ENCODE measurements at regions not wholly inside any gene's neighbourhood (a gene's known extent, or its start where the extent isn't known, plus 50 kb on each side); places are given as distances from the start of the nearest gene placed in this dataset.

DNA sequence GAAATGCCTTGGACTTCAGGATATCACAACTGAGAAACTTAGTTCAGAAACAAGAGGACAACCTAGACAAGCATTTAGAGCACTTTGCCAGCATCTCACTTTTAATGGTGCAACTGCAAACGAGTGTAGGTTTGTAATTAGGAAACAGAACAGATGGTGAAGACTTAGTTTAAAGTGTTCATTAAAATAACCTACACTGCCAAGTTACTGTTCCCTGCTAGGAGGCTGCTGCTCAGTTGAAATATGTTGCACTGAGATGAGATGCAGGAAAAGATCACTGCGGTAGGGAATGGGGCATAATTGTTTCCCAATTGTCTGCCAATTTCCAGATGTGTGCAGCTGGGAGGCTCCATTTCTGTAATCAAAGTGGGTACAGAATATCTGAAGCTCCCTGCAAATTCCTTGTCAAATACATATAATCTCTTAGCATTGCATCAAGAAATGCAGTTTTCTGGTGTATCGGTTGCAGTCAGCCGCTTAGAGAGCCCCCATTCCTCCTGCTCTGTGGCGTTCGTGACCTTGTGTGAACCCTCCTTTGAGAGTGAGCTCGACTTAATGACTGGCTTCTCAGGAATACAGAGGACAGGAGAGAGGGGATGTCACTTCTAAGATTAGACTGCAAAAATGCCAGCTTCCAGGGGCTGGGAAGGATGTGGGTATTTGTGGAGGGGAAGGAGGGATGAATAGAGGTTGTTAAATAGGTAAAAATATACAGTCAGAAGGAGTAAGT lies 448.9 kb downstream of the MED10 start:
- FAIRE-seq = no peak
- TF ChIP-seq, protein P1, sequence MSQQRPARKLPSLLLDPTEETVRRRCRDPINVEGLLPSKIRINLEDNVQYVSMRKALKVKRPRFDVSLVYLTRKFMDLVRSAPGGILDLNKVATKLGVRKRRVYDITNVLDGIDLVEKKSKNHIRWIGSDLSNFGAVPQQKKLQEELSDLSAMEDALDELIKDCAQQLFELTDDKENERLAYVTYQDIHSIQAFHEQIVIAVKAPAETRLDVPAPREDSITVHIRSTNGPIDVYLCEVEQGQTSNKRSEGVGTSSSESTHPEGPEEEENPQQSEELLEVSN (IDR thresholded peaks at IDR 0.05) = no peak
- TF ChIP-seq, protein P2, sequence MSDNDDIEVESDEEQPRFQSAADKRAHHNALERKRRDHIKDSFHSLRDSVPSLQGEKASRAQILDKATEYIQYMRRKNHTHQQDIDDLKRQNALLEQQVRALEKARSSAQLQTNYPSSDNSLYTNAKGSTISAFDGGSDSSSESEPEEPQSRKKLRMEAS (IDR thresholded peaks at IDR 0.05) = no peak
- TF ChIP-seq SIN3A (conservative IDR thresholded peaks at IDR 0.05 in 1 of 2, IDR thresholded peaks at IDR 0.05 in 1 of 2; ENCODE audit: low read depth in 1 of 2, low read length in 2 of 2) = no peak
- no peak for TF ChIP-seq SP1 (IDR thresholded peaks at IDR 0.05; ENCODE audit: low read depth, low read length)
- TF ChIP-seq JUN (IDR thresholded peaks at IDR 0.05; ENCODE audit: low read depth, low read length) = no peak
- H3K23ac ChIP-seq (ENCODE audit: insufficient read length) = no peak overlapping the region
- POLR2A ChIA-PET (ENCODE audit: partially characterized antibody) = no interaction called here
- H3K79me1 ChIP-seq (ENCODE audit: low read depth, low read length) = no peaks in the 10 kb centered on the region
- H3K4me1 ChIP-seq (replicated peaks in 1 of 4; ENCODE audit: control insufficient read depth in 3 of 4, insufficient read depth in 4 of 4, low read length in 3 of 4) = no peaks in the 10 kb centered on the region
- WGBS, 2 experiments (ENCODE audit: extremely low coverage in 1 of 2, insufficient coverage in 1 of 2, insufficient read length in 1 of 2, insufficient replicate concordance in 2 of 2, low coverage in 1 of 2, low lambda C conversion rate in 2 of 2, missing lambda C conversion rate in 1 of 2) = 94% methylated on average over 7 of the region's 7 CpGs; no CpG with 5 or more reads in 1 of the 2 experiments
- CTCF ChIA-PET (ENCODE audit: partially characterized antibody) = interaction anchor here (1.4 kb wide), 1 partner anchor 433 kb away, joined by 3 read pairs; no protein-coding TSS in a partner anchor
- no peak overlapping the region for H2AK5ac ChIP-seq (ENCODE audit: low read depth, low read length)
- H3K14ac ChIP-seq (ENCODE audit: insufficient read length) = no peak overlapping the region
- H3K4me2 ChIP-seq (ENCODE audit: insufficient read depth in 1 of 2, low read depth in 2 of 2, low read length in 2 of 2) = no peak overlapping the region
- H3K36me3 ChIP-seq (ENCODE audit: control insufficient read depth in 2 of 4, insufficient read depth in 4 of 4, low read length in 3 of 4) = no peaks in the 10 kb centered on the region
- no peaks in the 10 kb centered on the region for H3K27me3 ChIP-seq (replicated peaks in 1 of 4; ENCODE audit: control insufficient read depth in 3 of 4, extremely low read depth in 1 of 4, insufficient read depth in 3 of 4, low read length in 3 of 4)
- no peak overlapping the region for H2BK15ac ChIP-seq (ENCODE audit: low read length)
- H4K20me1 ChIP-seq (replicated peaks in 1 of 2; ENCODE audit: control insufficient read depth in 1 of 2, insufficient read depth in 2 of 2, low read length in 2 of 2) = no peaks in the 10 kb centered on the region
- H4K91ac ChIP-seq (replicated peaks; ENCODE audit: insufficient read length, low read length) = no peak overlapping the region
- H3K9me3 ChIP-seq (ENCODE audit: insufficient read depth in 2 of 2, low read depth in 1 of 2, low read length in 1 of 2) = no peaks in the 10 kb centered on the region
- H2BK20ac ChIP-seq (ENCODE audit: low read length) = no peak overlapping the region
- H2BK120ac ChIP-seq (replicated peaks; ENCODE audit: low read depth, low read length) = no peak overlapping the region
- DNase-seq (ENCODE audit: low read depth in 1 of 2, low spot score in 2 of 2) = no peak
- no peak overlapping the region for H3K4me3 ChIP-seq (ENCODE audit: extremely low read depth in 1 of 4, insufficient read depth in 2 of 4, low read depth in 3 of 4, low read length in 4 of 4)
- H3K56ac ChIP-seq (replicated peaks; ENCODE audit: insufficient read length, low read depth, low read length) = no peak overlapping the region
- no peak overlapping the region for H3K18ac ChIP-seq (ENCODE audit: extremely low read depth, low read length)
- no peak overlapping the region for H4K8ac ChIP-seq (ENCODE audit: extremely low read depth, insufficient read depth, low read length)
- no peak overlapping the region for H4K5ac ChIP-seq (ENCODE audit: insufficient read length, low read depth, low read length)
- H3K23me2 ChIP-seq (ENCODE audit: low read depth, low read length) = no peaks in the 10 kb centered on the region
- H2BK5ac ChIP-seq (ENCODE audit: low read depth, low read length) = no peak overlapping the region
- no peak overlapping the region for H3K9ac ChIP-seq (replicated peaks in 1 of 4; ENCODE audit: extremely low read depth in 1 of 4, low read depth in 3 of 4, low read length in 3 of 4)
- no peak overlapping the region for H3K27ac ChIP-seq (ENCODE audit: low read depth, low read length)
- H2BK12ac ChIP-seq (ENCODE audit: low read depth, low read length) = no peak overlapping the region
- H3K4ac ChIP-seq (replicated peaks; ENCODE audit: insufficient read length, low read depth, low read length) = no peak overlapping the region
- no peaks in the 10 kb centered on the region for H3K79me2 ChIP-seq (ENCODE audit: control insufficient read depth in 1 of 2, insufficient read depth in 2 of 2, low read length in 2 of 2)
- H2AFZ ChIP-seq (ENCODE audit: low read length) = no peak overlapping the region

Data from H1 (cell line).